IMR-90 (cell line): ENCODE measurements at regions not wholly inside any gene's neighbourhood (a gene's known extent, or its start where the extent isn't known, plus 50 kb on each side); places are given as distances from the start of the nearest gene placed in this dataset.

Experiments
- ATAC-seq: fragments of 200-7000 bp; cut with Tn5 transposase; 2 replicates; pipeline ENCODE4 v1.9.1; 2020; ENCODE audit warnings: low read depth, mild to moderate bottlenecking, moderate library complexity
- BruUV-seq: library from RNA; stranded (reverse); fragments of 400-500 nt; replicated peaks from 2 replicates; lab custom pipeline; 2021; lab: Mats Ljungman, UMichigan
- CTCF ChIA-PET: fragments of 300-600 bp; formaldehyde crosslinking; extraction: SDS; loops from one replicate; lab custom pipeline; 2021; ENCODE audit warnings: antibody characterized with exemption; lab: Yijun Ruan, JAX
- POLR2A ChIA-PET: fragments of 300-600 bp; sonication (Branson Sonifier 250); formaldehyde crosslinking; loops from one replicate; lab custom pipeline; 2022; ENCODE audit warnings: antibody characterized with exemption; ENCODE audit not compliant: unreplicated experiment; lab: Charles Lee
- DNase-seq: peaks from one replicate; pipeline ENCODE4 v3.0.0; 2013
- H2AFZ ChIP-seq: replicated peaks from 2 replicates; pipeline ENCODE3; 2013; ENCODE audit warnings: low read length, mild to moderate bottlenecking; ENCODE audit not compliant: poor library complexity
- H2AK5ac ChIP-seq: 2 replicates; pipeline ENCODE4 v1.6.1; 2013; ENCODE audit warnings: low read depth, low read length, inconsistent platforms
- H2AK9ac ChIP-seq: replicated peaks from 2 replicates; pipeline ENCODE3; 2013; ENCODE audit warnings: mild to moderate bottlenecking, low read depth, low read length, moderate library complexity; ENCODE audit not compliant: poor library complexity
- H2BK120ac ChIP-seq: 2 replicates; pipeline ENCODE4 v1.6.1; 2013; ENCODE audit warnings: low read depth, low read length, inconsistent platforms
- H2BK15ac ChIP-seq: 3 replicates; pipeline ENCODE4 v1.6.1; 2013; ENCODE audit warnings: low read depth, low read length, inconsistent platforms
- H2BK20ac ChIP-seq: 2 replicates; pipeline ENCODE4 v1.6.1; 2013; ENCODE audit warnings: low read depth, mild to moderate bottlenecking, inconsistent platforms, low read length, moderate library complexity
- H2BK5ac ChIP-seq: 2 replicates; pipeline ENCODE4 v1.6.1; 2013; ENCODE audit warnings: mild to moderate bottlenecking, low read depth, low read length, inconsistent platforms; ENCODE audit not compliant: poor library complexity, severe bottlenecking
- H3K14ac ChIP-seq: replicated peaks from 2 replicates; pipeline ENCODE4 v1.6.1; 2013; ENCODE audit warnings: low read depth, low read length, inconsistent platforms
- H3K18ac ChIP-seq: 2 replicates; pipeline ENCODE4 v1.6.1; 2013; ENCODE audit warnings: low read depth, low read length, control low read depth
- H3K23ac ChIP-seq: 2 replicates; pipeline ENCODE4 v1.6.1; 2013; ENCODE audit warnings: low read depth, low read length, inconsistent platforms
- H3K27ac ChIP-seq: 2 replicates; pipeline ENCODE4 v1.5.1; 2013; ENCODE audit warnings: mild to moderate bottlenecking, control low read depth, low read length; ENCODE audit not compliant: insufficient read depth
- H3K27me3 ChIP-seq: 2 replicates; pipeline ENCODE4 v1.6.1; 2013; ENCODE audit warnings: low read length; ENCODE audit not compliant: control insufficient read depth, insufficient read depth
- H3K36me3 ChIP-seq: 2 replicates; pipeline ENCODE4 v1.6.1; 2013; ENCODE audit warnings: low read length, mixed read lengths; ENCODE audit not compliant: control insufficient read depth, insufficient read depth
- H3K4ac ChIP-seq: 2 replicates; pipeline ENCODE4 v1.6.1; 2013; ENCODE audit warnings: low read depth, low read length, inconsistent platforms
- H3K4me1 ChIP-seq: 2 replicates; pipeline ENCODE4 v1.6.1; 2013; ENCODE audit warnings: low read length, mixed read lengths; ENCODE audit not compliant: control insufficient read depth, insufficient read depth
- H3K4me2 ChIP-seq: 2 replicates; pipeline ENCODE4 v1.6.1; 2013; ENCODE audit warnings: low read depth, mild to moderate bottlenecking, control low read depth, low read length, moderate library complexity
- H3K4me3 ChIP-seq: 2 replicates; pipeline ENCODE4 v1.5.1; 2013; ENCODE audit warnings: low read depth, mild to moderate bottlenecking, control low read depth, low read length, moderate library complexity; ENCODE audit not compliant: insufficient read depth
- H3K56ac ChIP-seq: 2 replicates; pipeline ENCODE4 v1.6.1; 2013; ENCODE audit warnings: low read length, inconsistent platforms; ENCODE audit not compliant: insufficient read depth; ENCODE audit errors: extremely low read depth
- H3K79me1 ChIP-seq, 2 experiments: 2 replicates each; pipeline ENCODE4 v1.6.1; 2013; ENCODE audit warnings: low read length in 2 of 2, inconsistent platforms in 1 of 2, low read depth in 1 of 2
- H3K9ac ChIP-seq: 2 replicates; pipeline ENCODE4 v1.6.1; 2013; ENCODE audit warnings: low read depth, low read length, control low read depth
- H3K9me1 ChIP-seq: 2 replicates; pipeline ENCODE4 v1.6.1; 2013; ENCODE audit warnings: low read length, inconsistent platforms; ENCODE audit not compliant: insufficient read depth
- H3K9me3 ChIP-seq: 2 replicates; pipeline ENCODE4 v1.6.1; 2013; ENCODE audit warnings: low read length; ENCODE audit not compliant: control insufficient read depth, insufficient read depth
- H4K20me1 ChIP-seq: 2 replicates; pipeline ENCODE4 v1.6.1; 2013; ENCODE audit warnings: low read length, inconsistent platforms; ENCODE audit not compliant: insufficient read depth
- H4K5ac ChIP-seq: 2 replicates; pipeline ENCODE4 v1.6.1; 2013; ENCODE audit warnings: mild to moderate bottlenecking, low read depth, low read length, control low read depth
- H4K8ac ChIP-seq, 2 experiments: 2 replicates each; pipeline ENCODE4 v1.6.1; 2013; ENCODE audit warnings: low read depth in 2 of 2, low read length in 2 of 2, control low read depth in 1 of 2, inconsistent platforms in 1 of 2
- H4K91ac ChIP-seq: 2 replicates; pipeline ENCODE4 v1.6.1; 2013; ENCODE audit warnings: low read depth, low read length, inconsistent platforms; ENCODE audit not compliant: insufficient read depth
- BHLHE40 ChIP-seq: fragments of 150-350 bp; IDR thresholded peaks from 2 replicates; pipeline ENCODE4 v1.6.1; 2016; ENCODE audit warnings: mild to moderate bottlenecking, low read depth, low read length
- WGBS, 2 experiments: methylation state at CpG; one replicate each; pipeline versions ENCODE4 v1.1.5 to v1.1.7; 2013; ENCODE audit warnings: missing lambda C conversion rate in 2 of 2; ENCODE audit not compliant: insufficient read length in 1 of 2; ENCODE audit errors: extremely low coverage in 2 of 2; 5-methylcytosine and 5-hydroxymethylcytosine counted together
- dilution Hi-C: fragments of 300-500 bp; cut with HindIII; formaldehyde crosslinking; loops from one replicate; pipeline ENCODE4 v1.14.3; 2018; ENCODE audit warnings: low sequenced_read_pairs; ENCODE audit not compliant: unreplicated experiment
- in situ Hi-C: fragments of 300-500 bp; cut with MboI; formaldehyde crosslinking; loops from 3 replicates; pipeline ENCODE4 v1.14.3; 2019; ENCODE audit warnings: low sequenced_read_pairs, inconsistent platforms, mixed read lengths
- intact Hi-C: fragments of 100-400 bp; cut with micrococcal nuclease; formaldehyde crosslinking; loops from 2 replicates; pipeline ENCODE4 v1.10.0; 2022

DNA sequence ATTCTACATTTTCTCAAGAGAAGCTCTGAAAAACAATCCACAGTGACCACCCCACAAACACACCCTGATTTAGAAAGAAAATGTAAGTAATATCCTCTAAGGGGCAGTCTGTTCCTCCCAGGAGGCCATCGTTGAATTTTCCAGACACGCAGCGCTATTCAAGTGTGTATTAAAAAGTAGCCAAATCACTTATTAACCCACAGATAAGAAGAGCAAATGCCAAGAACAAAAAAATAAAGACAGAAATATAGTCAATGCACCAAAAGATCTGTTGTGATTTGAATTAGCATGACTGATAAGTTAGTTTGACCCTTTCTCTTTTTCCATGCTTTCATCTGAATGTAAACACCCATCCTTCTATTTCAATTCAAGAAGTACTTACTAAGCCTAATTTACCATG lies 622.8 kb upstream of the ZNF385D start:
- no CpG with 5 or more reads among the region's 3 CpGs for WGBS, 2 experiments
- ATAC-seq (no peak), DNase-seq (no peak)
- dilution Hi-C loops (no loop called here), in situ Hi-C loops (no loop called here), intact Hi-C loops (loop anchor here (10.0 kb wide), 1 partner anchor 1151 kb away; no protein-coding TSS in a partner anchor)
- Histone ChIP-seq H2AK9ac (no peak overlapping the region), H2BK5ac (no peak overlapping the region), H2BK20ac (no peak overlapping the region), H3K36me3 (no peaks in the 10 kb centered on the region), H2BK15ac (no peak overlapping the region), H3K14ac (no peak overlapping the region), H3K18ac (no peak overlapping the region), H4K20me1 (no peaks in the 10 kb centered on the region), H3K9ac (no peak overlapping the region), H3K23ac (no peak overlapping the region), H4K5ac (no peak overlapping the region), H3K4ac (no peak overlapping the region), H3K4me1 (no peaks in the 10 kb centered on the region), H3K27ac (no peak overlapping the region), H4K91ac (no peak overlapping the region), H3K9me3 (no peaks in the 10 kb centered on the region), H3K27me3 (peaks cover 2% of the 10 kb centered on the region; the same call in 1 of the 2 replicates), H4K8ac (no peak overlapping the region), H3K56ac (no peak overlapping the region), H3K4me3 (no peak overlapping the region), H3K9me1 (no peaks in the 10 kb centered on the region), H2BK120ac (no peak overlapping the region), H2AFZ (no peak overlapping the region), H3K79me1 (no peaks in the 10 kb centered on the region), H3K4me2 (no peak overlapping the region), H2AK5ac (no peak overlapping the region)
- CTCF ChIA-PET = no interaction called here
- no peak for TF ChIP-seq BHLHE40
- POLR2A ChIA-PET = no interaction called here
- no TSS peak for BruUV-seq
